K562 (cell line): ENCODE measurements at regions not wholly inside any gene's neighbourhood (a gene's known extent, or its start where the extent isn't known, plus 50 kb on each side); places are given as distances from the start of the nearest gene placed in this dataset.

ENCODE experiments used
- ESRRA ChIP-seq: fragments of 450-650 bp; IDR thresholded peaks from 2 replicates; pipeline ENCODE4 v1.6.1; 2014; ENCODE audit warnings: low read depth, mild to moderate bottlenecking, moderate library complexity, borderline replicate concordance
- RAD21 ChIP-seq, 2 experiments: fragments of 250-450 bp in 1 of 2; fragments of 450-650 bp in 1 of 2; sonication (Bioruptor Pico) in 1 of 2; formaldehyde crosslinking in 1 of 2; IDR thresholded peaks in 1 of 2; conservative IDR thresholded peaks in 1 of 2; 2 replicates each; pipeline versions ENCODE4 v1.4.0 to v1.8.0; 2020 to 2022; ENCODE audit warnings: mild to moderate bottlenecking in 2 of 2, moderate library complexity in 1 of 2

DNA sequence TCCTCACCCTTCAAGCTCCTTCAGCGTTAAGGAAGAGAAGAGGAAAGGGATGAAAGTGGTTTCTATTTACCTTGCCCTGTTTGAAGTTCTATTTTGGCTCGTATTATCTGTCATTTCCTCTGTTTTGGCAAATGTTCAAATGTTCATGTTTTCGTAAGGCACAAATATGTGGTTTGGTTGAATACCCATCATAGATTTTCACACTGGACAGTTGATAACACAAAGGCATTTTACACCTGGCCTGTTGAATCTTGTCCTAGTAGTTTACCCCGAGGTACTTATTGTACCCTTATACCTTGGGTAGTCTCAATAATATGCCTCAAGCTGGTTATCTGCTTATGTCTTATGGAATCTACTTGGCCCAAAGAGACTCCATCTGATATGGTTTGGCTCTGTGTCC lies 706.9 kb downstream of the METTL15 start:
- TF ChIP-seq RAD21 (CRISPR knock-in tag; conservative IDR thresholded peaks at IDR 0.05 in 1 of 2, IDR thresholded peaks at IDR 0.05 in 1 of 2) = no peak
- TF ChIP-seq ESRRA = no peak
